NCI-H146 (cell line): ENCODE measurements at regions not wholly inside any gene's neighbourhood (a gene's known extent, or its start where the extent isn't known, plus 50 kb on each side); places are given as distances from the start of the nearest gene placed in this dataset.
"Not testable (repeated sequence)": the region's sequence is repeated elsewhere in the genome, so short reads cannot be mapped to it uniquely, and the experiment has no call there.

Experiments
- DNase-seq: peaks from one replicate; lab custom pipeline; 2025; lab: John Stamatoyannopoulos, UW

GRCh38 chr2:150266931-150267330, 220.5 kb downstream of the RND3 start:
- DNase-seq: no peak

DNA sequence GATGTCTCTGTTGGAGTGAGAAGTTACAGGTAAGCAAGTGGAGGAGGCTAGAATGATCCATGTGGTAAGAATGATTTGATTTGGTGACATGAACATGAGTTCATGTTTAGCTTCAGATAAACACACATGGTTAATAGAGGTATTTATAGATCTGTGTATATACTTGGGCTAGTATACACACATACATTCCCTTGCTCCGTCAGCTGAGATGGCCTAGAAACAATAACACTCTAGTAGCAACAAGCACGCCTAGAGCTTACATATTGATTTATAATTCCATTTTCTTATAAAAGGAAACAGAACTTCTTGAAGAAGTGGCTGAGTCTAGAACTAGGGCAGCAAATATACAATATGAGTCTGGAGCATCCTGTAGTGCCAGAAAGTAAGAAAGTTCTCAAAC, 223.0 kb downstream of the RND3 start:
- DNase-seq: no peak

GRCh38 chr2:150261691-150262090, 225.8 kb downstream of the RND3 start:
- no peak for DNase-seq

GRCh38 chr2:150260636-150261035, 226.8 kb downstream of the RND3 start:
- DNase-seq: no peak

GRCh38 chr2:150259746-150260145, 227.7 kb downstream of the RND3 start:
- DNase-seq: no peak

- DNase-seq: no peak
These were observed 228.6 kb downstream of the RND3 start for GRCh38 chr2:150258781-150259307.

DNA sequence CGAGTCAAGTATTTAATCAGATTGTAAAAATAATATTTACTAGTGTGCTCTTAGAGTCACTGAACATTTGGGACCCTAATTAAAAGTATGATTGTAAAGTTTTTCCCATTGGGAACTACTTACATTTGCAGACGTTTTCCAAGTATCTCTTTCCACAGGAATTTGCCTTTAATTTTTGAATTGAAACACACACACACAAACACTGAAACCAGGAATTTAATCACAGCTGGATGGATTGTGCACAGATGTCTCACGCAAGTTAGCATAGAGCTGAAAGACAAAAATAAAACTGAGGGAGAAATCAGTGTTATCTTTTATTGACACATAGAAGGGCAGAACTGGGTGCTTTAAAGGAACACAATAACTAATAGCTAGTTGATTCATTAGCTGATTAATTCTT, 230.7 kb downstream of the RND3 start:
- DNase-seq: no peak

GRCh38 chr2:150255528-150255927, 231.9 kb downstream of the RND3 start:
- DNase-seq: no peak

DNA sequence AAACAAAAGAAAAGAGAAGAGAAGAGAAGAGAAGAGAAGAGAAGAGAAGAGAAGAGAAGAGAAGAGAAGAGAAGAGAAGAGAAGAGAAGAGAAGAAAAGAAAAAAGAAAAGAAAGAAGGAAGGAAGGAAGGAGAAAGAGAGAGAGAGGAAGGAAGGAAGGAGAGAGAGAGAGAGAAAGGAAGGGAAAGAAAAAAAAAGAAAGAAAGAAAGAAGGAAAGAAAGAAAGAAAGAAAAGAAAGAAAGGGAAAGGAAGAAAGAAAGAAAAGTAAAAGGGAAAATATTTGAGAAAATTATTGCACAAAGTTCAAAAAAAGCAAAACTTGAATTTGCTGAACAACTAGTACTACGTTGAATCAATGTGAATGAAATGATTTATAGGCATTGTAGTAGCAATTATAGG, 237.7 kb downstream of the RND3 start:
- DNase-seq: not testable (repeated sequence)

DNA sequence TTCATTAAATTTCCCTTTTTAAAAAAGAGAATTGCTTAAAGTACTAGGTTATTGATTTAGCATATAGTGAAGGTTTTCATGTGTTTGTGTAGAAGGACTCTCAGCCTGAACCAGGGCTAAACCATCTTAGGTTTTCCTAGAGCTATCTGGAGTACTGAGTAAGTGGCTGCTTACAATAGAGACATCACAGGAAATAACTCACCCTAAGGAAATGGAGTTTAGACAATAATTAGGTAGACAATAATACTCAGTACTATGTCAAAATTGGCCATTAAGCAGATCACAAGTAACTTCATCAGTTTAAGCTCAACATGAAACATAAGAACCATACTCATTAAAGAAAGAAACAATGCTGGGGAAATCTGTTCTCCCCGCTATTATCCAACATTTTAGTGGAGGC, 240.0 kb downstream of the RND3 start:
- no peak for DNase-seq

GRCh38 chr2:150234787-150235446, 252.6 kb downstream of the RND3 start:
- DNase-seq: peak; percentile 48

- peak; percentile 24 for DNase-seq
These were observed 254.6 kb downstream of the RND3 start for GRCh38 chr2:150232871-150233270.

- no peak for DNase-seq
These were observed 255.1 kb downstream of the RND3 start for GRCh38 chr2:150232321-150232720.

DNA sequence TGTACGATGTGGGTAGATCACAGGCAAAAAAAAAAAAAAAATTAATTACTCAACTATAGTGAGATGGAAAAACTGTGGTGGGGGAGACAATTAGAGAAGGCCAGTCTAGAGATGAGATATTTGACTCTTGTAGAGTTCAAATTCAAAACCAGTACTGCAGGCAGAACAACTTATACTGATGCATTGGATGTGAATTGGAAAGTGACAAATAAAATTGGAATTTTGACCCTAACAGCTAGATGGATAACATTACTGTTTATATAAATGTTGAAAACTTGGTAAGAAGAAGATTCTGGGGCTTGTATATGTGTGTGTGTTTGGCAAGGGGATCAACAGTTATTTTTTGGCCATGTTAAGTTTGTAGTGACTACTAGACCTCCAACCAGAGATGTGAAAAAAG, 256.9 kb downstream of the RND3 start:
- DNase-seq: no peak

GRCh38 chr2:150230004-150230403, 257.5 kb downstream of the RND3 start:
- DNase-seq: peak; percentile 3

- peak; percentile 31 for DNase-seq
These were observed 258.5 kb downstream of the RND3 start for GRCh38 chr2:150228936-150229335.

GRCh38 chr2:150225030-150225429, 262.4 kb downstream of the RND3 start:
- DNase-seq: no peak

GRCh38 chr2:150224321-150224720, 263.1 kb downstream of the RND3 start:
- DNase-seq: no peak

GRCh38 chr2:150222942-150223341, 264.5 kb downstream of the RND3 start:
- DNase-seq: peak; percentile 3

DNA sequence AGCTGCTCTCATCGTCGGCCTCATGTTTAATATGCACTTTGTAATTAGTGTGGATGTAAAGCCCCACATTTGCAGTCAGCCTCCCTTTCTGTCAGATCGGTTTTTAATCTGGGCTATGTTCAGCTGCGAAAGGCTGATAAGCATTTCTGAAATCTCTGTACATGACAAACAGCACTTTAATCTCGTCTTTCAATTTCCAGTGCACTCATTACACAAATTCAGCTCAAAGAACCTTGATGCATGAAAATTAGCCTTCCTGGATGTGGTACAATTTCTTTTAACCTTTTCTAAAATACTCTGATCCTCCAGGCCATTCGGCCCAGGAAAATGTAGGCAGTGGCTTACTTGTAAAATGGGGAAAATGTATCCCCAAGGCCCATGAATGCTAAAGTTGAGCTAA, 265.1 kb downstream of the RND3 start:
- peak; percentile 29 for DNase-seq

DNA sequence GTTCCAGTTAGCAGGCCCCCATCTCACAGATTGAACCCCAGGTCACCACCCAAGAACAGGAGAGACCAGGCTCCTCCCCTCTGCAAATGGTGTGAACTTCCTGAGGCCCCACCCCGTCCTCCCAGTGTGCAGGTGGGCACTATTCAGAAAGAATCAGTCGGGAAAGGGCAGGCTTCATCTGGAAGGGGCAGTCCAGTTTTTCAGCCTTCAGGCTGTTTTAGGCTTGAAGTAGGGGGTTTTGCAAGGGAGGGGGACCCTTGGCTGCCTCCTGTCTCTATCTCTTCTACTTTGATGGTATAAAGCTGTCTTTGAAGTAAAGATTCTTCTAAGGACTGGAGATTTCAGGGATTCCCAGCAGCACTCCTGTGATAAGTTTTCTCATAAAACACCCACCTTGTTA, 267.6 kb downstream of the RND3 start:
- no peak for DNase-seq

DNA sequence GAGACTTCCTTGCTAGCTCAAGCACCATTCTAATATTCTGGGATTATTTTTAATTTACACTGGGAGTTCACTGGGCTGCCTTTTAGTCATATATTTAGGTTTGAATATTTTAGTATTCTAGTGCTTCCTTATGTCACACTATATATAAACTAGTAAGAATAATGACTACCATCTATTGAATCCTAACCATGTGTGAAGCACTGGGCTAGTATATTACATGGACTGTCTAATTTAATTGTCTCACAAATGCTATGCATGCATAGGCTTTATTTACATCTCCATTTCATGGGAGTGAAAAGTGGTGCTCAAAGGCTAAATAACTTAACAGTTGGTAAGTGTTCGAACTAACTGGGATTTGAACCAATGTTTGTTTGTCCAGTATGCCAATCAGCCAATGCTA, 272.4 kb downstream of the RND3 start:
- no peak for DNase-seq

GRCh38 chr2:150214626-150215025, 272.8 kb downstream of the RND3 start:
- peak; percentile 53 for DNase-seq

GRCh38 chr2:150212722-150213171, 274.7 kb downstream of the RND3 start:
- DNase-seq: no peak
